H1 (cell line): ENCODE measurements at regions not wholly inside any gene's neighbourhood (a gene's known extent, or its start where the extent isn't known, plus 50 kb on each side); places are given as distances from the start of the nearest gene placed in this dataset.

Source experiments
- CTCF ChIA-PET: fragments of 300-600 bp; sonication (Branson Sonifier 250); formaldehyde crosslinking; loops from one replicate; lab custom pipeline; 2021; ENCODE audit not compliant: partially characterized antibody; lab: Charles Lee
- POLR2A ChIA-PET: fragments of 300-600 bp; sonication (Branson Sonifier 250); formaldehyde crosslinking; loops from one replicate; lab custom pipeline; 2021; ENCODE audit warnings: inconsistent platforms; ENCODE audit not compliant: partially characterized antibody; lab: Charles Lee
- DNase-seq, 2 experiments: peaks; one replicate each; pipeline versions ENCODE4 v3.0.0 to v3.0.0-alpha.2; 2010 to 2022; ENCODE audit warnings: low spot score in 2 of 2, low read depth in 1 of 2, mixed read lengths in 1 of 2
- FAIRE-seq: peaks from 2 replicates; lab custom pipeline; 2011; peaks lifted over from hg19 to GRCh38; lab: Jason Lieb, UNC
- H2AFZ ChIP-seq: 2 replicates; pipeline ENCODE4 v1.8.1; 2012; ENCODE audit warnings: low read length, inconsistent platforms
- H2AK5ac ChIP-seq: 2 replicates; pipeline ENCODE4 v1.6.1; 2013; ENCODE audit warnings: low read depth, low read length
- H2BK120ac ChIP-seq: replicated peaks from 2 replicates; pipeline ENCODE3; 2013; ENCODE audit warnings: low read depth, low read length, inconsistent platforms
- H2BK12ac ChIP-seq: 2 replicates; pipeline ENCODE4 v1.6.1; 2013; ENCODE audit warnings: low read depth, low read length
- H2BK15ac ChIP-seq: 2 replicates; pipeline ENCODE4 v1.6.1; 2013; ENCODE audit warnings: low read length
- H2BK20ac ChIP-seq: 2 replicates; pipeline ENCODE4 v1.6.1; 2013; ENCODE audit warnings: low read length
- H2BK5ac ChIP-seq: 2 replicates; pipeline ENCODE4 v1.6.1; 2013; ENCODE audit warnings: low read depth, low read length
- H3K14ac ChIP-seq: 2 replicates; pipeline ENCODE4 v1.6.1; 2013; ENCODE audit warnings: inconsistent platforms; ENCODE audit not compliant: insufficient read length
- H3K18ac ChIP-seq: 2 replicates; pipeline ENCODE4 v1.6.1; 2013; ENCODE audit warnings: low read length; ENCODE audit errors: extremely low read depth
- H3K23ac ChIP-seq: 2 replicates; pipeline ENCODE4 v1.6.1; 2013; ENCODE audit warnings: inconsistent platforms; ENCODE audit not compliant: insufficient read length
- H3K23me2 ChIP-seq: 2 replicates; pipeline ENCODE4 v1.6.1; 2013; ENCODE audit warnings: low read depth, low read length
- H3K27ac ChIP-seq: 2 replicates; pipeline ENCODE4 v1.6.1; 2011; ENCODE audit warnings: low read depth, low read length, inconsistent platforms
- H3K27me3 ChIP-seq, 4 experiments: replicated peaks in 1 of 4; 1 replicate in 1 of 4; 2 replicates in 3 of 4; pipeline versions ENCODE4 v1.6.1 to v1.8.1; 2011 to 2013; ENCODE audit warnings: low read length in 3 of 4, mild to moderate bottlenecking in 3 of 4, inconsistent platforms in 2 of 4, mixed read lengths in 2 of 4, moderate library complexity in 1 of 4; ENCODE audit not compliant: control insufficient read depth in 3 of 4, insufficient read depth in 3 of 4; ENCODE audit errors: extremely low read depth in 1 of 4
- H3K36me3 ChIP-seq, 4 experiments: 2 replicates each; pipeline versions ENCODE4 v1.6.1 to v1.8.1; 2011 to 2013; ENCODE audit warnings: mild to moderate bottlenecking in 4 of 4, low read length in 3 of 4, moderate library complexity in 2 of 4, control low read depth in 1 of 4, inconsistent platforms in 1 of 4; ENCODE audit not compliant: insufficient read depth in 4 of 4, control insufficient read depth in 2 of 4
- H3K4ac ChIP-seq: replicated peaks from 2 replicates; pipeline ENCODE3; 2013; ENCODE audit warnings: low read length, low read depth, mixed read lengths, inconsistent platforms; ENCODE audit not compliant: insufficient read length
- H3K4me1 ChIP-seq, 4 experiments: replicated peaks in 1 of 4; 1 replicate in 1 of 4; 2 replicates in 3 of 4; pipeline versions ENCODE4 v1.6.1 to v1.8.1; 2011 to 2013; ENCODE audit warnings: low read length in 3 of 4, inconsistent platforms in 2 of 4, mixed read lengths in 1 of 4; ENCODE audit not compliant: insufficient read depth in 4 of 4, control insufficient read depth in 3 of 4
- H3K4me2 ChIP-seq, 2 experiments: 2 replicates each; pipeline versions ENCODE4 v1.6.1 to v1.8.1; 2011 to 2013; ENCODE audit warnings: low read depth in 2 of 2, low read length in 2 of 2, control low read depth in 1 of 2, inconsistent platforms in 1 of 2, mild to moderate bottlenecking in 1 of 2; ENCODE audit not compliant: insufficient read depth in 1 of 2
- H3K4me3 ChIP-seq, 4 experiments: fragments of 200-600, 300-600 bp in 1 of 4; sonication (generic), shearing (Covaris generic), sonication (Bioruptor Twin) in 1 of 4; 2 replicates each; pipeline versions ENCODE4 v1.5.1 to v1.8.1; 2011 to 2016; ENCODE audit warnings: low read length in 4 of 4, low read depth in 3 of 4, control low read depth in 2 of 4, inconsistent platforms in 2 of 4, mild to moderate bottlenecking in 2 of 4, mixed read lengths in 1 of 4, moderate library complexity in 1 of 4; ENCODE audit not compliant: insufficient read depth in 2 of 4; ENCODE audit errors: extremely low read depth in 1 of 4
- H3K56ac ChIP-seq: replicated peaks from 2 replicates; pipeline ENCODE3; 2013; ENCODE audit warnings: low read depth, mild to moderate bottlenecking, mixed read lengths, low read length, inconsistent platforms; ENCODE audit not compliant: insufficient read length
- H3K79me1 ChIP-seq: 2 replicates; pipeline ENCODE4 v1.6.1; 2013; ENCODE audit warnings: low read depth, low read length, control low read depth
- H3K79me2 ChIP-seq, 2 experiments: 2 replicates each; pipeline versions ENCODE4 v1.6.1 to v1.8.1; 2012 to 2013; ENCODE audit warnings: low read length in 2 of 2, mild to moderate bottlenecking in 2 of 2, inconsistent platforms in 1 of 2; ENCODE audit not compliant: insufficient read depth in 2 of 2, control insufficient read depth in 1 of 2
- H3K9ac ChIP-seq, 4 experiments: replicated peaks in 1 of 4; 1 replicate in 1 of 4; 2 replicates in 3 of 4; pipeline versions ENCODE4 v1.6.1 to v1.8.1; 2011 to 2013; ENCODE audit warnings: low read depth in 3 of 4, low read length in 3 of 4, control low read depth in 2 of 4, mild to moderate bottlenecking in 2 of 4, moderate library complexity in 2 of 4, inconsistent platforms in 1 of 4; ENCODE audit errors: extremely low read depth in 1 of 4
- H3K9me3 ChIP-seq, 2 experiments: 2 replicates each; pipeline versions ENCODE4 v1.6.1 to v1.8.1; 2012 to 2013; ENCODE audit warnings: mild to moderate bottlenecking in 2 of 2, moderate library complexity in 2 of 2, control low read depth in 1 of 2, inconsistent platforms in 1 of 2, low read depth in 1 of 2, low read length in 1 of 2, mixed read lengths in 1 of 2; ENCODE audit not compliant: insufficient read depth in 2 of 2
- H4K20me1 ChIP-seq, 2 experiments: replicated peaks in 1 of 2; 2 replicates each; pipeline versions ENCODE3 to v1.8.1; 2011 to 2013; ENCODE audit warnings: inconsistent platforms in 2 of 2, low read length in 2 of 2, mild to moderate bottlenecking in 1 of 2; ENCODE audit not compliant: insufficient read depth in 2 of 2, control insufficient read depth in 1 of 2
- H4K5ac ChIP-seq: 2 replicates; pipeline ENCODE4 v1.6.1; 2013; ENCODE audit warnings: low read length, low read depth, mixed read lengths, inconsistent platforms; ENCODE audit not compliant: insufficient read length
- H4K8ac ChIP-seq: 2 replicates; pipeline ENCODE4 v1.8.0; 2013; ENCODE audit warnings: mild to moderate bottlenecking, moderate library complexity, low read length, inconsistent platforms; ENCODE audit not compliant: insufficient read depth; ENCODE audit errors: extremely low read depth
- H4K91ac ChIP-seq: replicated peaks from 2 replicates; pipeline ENCODE3; 2013; ENCODE audit warnings: low read length, mixed read lengths, inconsistent platforms; ENCODE audit not compliant: insufficient read length
- BCL11A ChIP-seq, 2 experiments: IDR thresholded peaks; one replicate each; pipeline ENCODE4 v1.6.1; 2011; ENCODE audit warnings: low read depth in 2 of 2, low read length in 2 of 2, mild to moderate bottlenecking in 2 of 2
- CBX8 ChIP-seq: fragments of 300-800, 300-1000 bp; sonication (generic); IDR thresholded peaks from 2 replicates; pipeline ENCODE4 v1.7.1; 2016; ENCODE audit warnings: low read depth, low read length, borderline replicate concordance
- CREB1 ChIP-seq: IDR thresholded peaks from 2 replicates; pipeline ENCODE4 v1.6.1; 2012; ENCODE audit warnings: inconsistent platforms
- CTBP2 ChIP-seq: IDR thresholded peaks from 2 replicates; pipeline ENCODE4 v1.7.0; 2011; ENCODE audit warnings: borderline replicate concordance, mild to moderate bottlenecking, moderate library complexity, mixed read lengths, low read length; ENCODE audit not compliant: insufficient read depth, insufficient read length
- EZH2 ChIP-seq: fragments of 200-600 bp; sonication (generic); IDR thresholded peaks from 2 replicates; pipeline ENCODE4 v1.7.1; 2012; ENCODE audit warnings: low read depth, mild to moderate bottlenecking, moderate library complexity, low read length, inconsistent platforms; ENCODE audit not compliant: severe bottlenecking
- HDAC2 ChIP-seq, 2 experiments: fragments of 300-600 bp in 1 of 2; sonication (generic) in 1 of 2; IDR thresholded peaks; 2 replicates each; pipeline ENCODE4 v1.6.1; 2011 to 2012; ENCODE audit warnings: low read depth in 2 of 2, low read length in 2 of 2, mild to moderate bottlenecking in 2 of 2, moderate library complexity in 2 of 2, borderline replicate concordance in 1 of 2, inconsistent platforms in 1 of 2
- JUN ChIP-seq: IDR thresholded peaks from 2 replicates; pipeline ENCODE4 v1.6.1; 2011; ENCODE audit warnings: low read depth, mild to moderate bottlenecking, improper control_type of control experiment, low read length
- NANOG ChIP-seq: IDR thresholded peaks from 2 replicates; pipeline ENCODE4 v1.6.1; 2011; ENCODE audit warnings: low read length, low read depth, mild to moderate bottlenecking, inconsistent platforms; ENCODE audit not compliant: insufficient read depth, poor library complexity, severe bottlenecking
- NRF1 ChIP-seq: IDR thresholded peaks from 2 replicates; pipeline ENCODE4 v1.6.1; 2011; ENCODE audit warnings: mild to moderate bottlenecking, low read depth, low read length, improper control_type of control experiment
- POU5F1 ChIP-seq: IDR thresholded peaks from 2 replicates; pipeline ENCODE4 v1.6.1; 2011; ENCODE audit warnings: low read depth, mild to moderate bottlenecking, low read length, moderate library complexity
- RXRA ChIP-seq: IDR thresholded peaks from 2 replicates; pipeline ENCODE4 v1.6.1; 2011; ENCODE audit warnings: low read depth, mild to moderate bottlenecking, low read length, moderate library complexity; ENCODE audit not compliant: insufficient read depth
- SIRT6 ChIP-seq: IDR thresholded peaks from one replicate; pipeline ENCODE4 v1.7.1; 2012; ENCODE audit warnings: low read length, inconsistent platforms
- SP4 ChIP-seq: IDR thresholded peaks from 2 replicates; pipeline ENCODE4 v1.6.1; 2012; ENCODE audit warnings: low read length, inconsistent platforms
- TBP ChIP-seq: IDR thresholded peaks from 2 replicates; pipeline ENCODE4 v1.6.1; 2011; ENCODE audit warnings: low read depth, low read length, improper control_type of control experiment
- TCF12 ChIP-seq: IDR thresholded peaks from 2 replicates; pipeline ENCODE4 v1.6.1; 2011; ENCODE audit warnings: low read depth, mild to moderate bottlenecking, low read length
- WGBS, 2 experiments: shearing (Covaris generic) in 1 of 2; methylation state at CpG; one replicate each; pipeline versions ENCODE4 v1.1.6 to v1.1.7; 2013 to 2015; ENCODE audit warnings: low lambda C conversion rate in 2 of 2, mixed read lengths in 2 of 2, inconsistent platforms in 1 of 2, low coverage in 1 of 2, missing lambda C conversion rate in 1 of 2; ENCODE audit not compliant: insufficient replicate concordance in 2 of 2, insufficient coverage in 1 of 2, insufficient read length in 1 of 2; ENCODE audit errors: extremely low coverage in 1 of 2, missing lambda C conversion rate in 1 of 2; 5-methylcytosine and 5-hydroxymethylcytosine counted together

GRCh38 chr4:137455647-137456321 is 76.5 kb downstream of the PCDH18 start:
- Histone ChIP-seq H3K18ac (no peak overlapping the region), H2AFZ (no peak overlapping the region), H3K27ac (no peak overlapping the region), H4K5ac (no peak overlapping the region), H4K8ac (no peak overlapping the region), H3K36me3 (no peaks in the 10 kb centered on the region), H3K4me1 (peaks cover 0 to 5% (median 3%) of the 10 kb centered on the region in 4 experiments; a peak in 2 of 7 replicates), H2BK5ac (no peak overlapping the region), H4K91ac (no peak overlapping the region), H2AK5ac (no peak overlapping the region), H4K20me1 (no peaks in the 10 kb centered on the region), H2BK15ac (no peak overlapping the region), H3K23me2 (no peaks in the 10 kb centered on the region), H3K9ac (no peak overlapping the region), H2BK20ac (no peak overlapping the region), H3K79me1 (no peaks in the 10 kb centered on the region), H3K14ac (no peak overlapping the region), H2BK12ac (no peak overlapping the region), H3K56ac (no peak overlapping the region), H3K4me3 (no peak overlapping the region), H3K27me3 (no peaks in the 10 kb centered on the region), H3K4ac (no peak overlapping the region), H3K9me3 (no peaks in the 10 kb centered on the region), H3K79me2 (no peaks in the 10 kb centered on the region), H3K4me2 (no peak overlapping the region), H3K23ac (no peak overlapping the region), H2BK120ac (no peak overlapping the region)
- no peak for TF ChIP-seq SP4
- no peak for TF ChIP-seq POU5F1
- TF ChIP-seq CREB1: no peak
- no peak for TF ChIP-seq CBX8
- TF ChIP-seq NANOG: no peak
- TF ChIP-seq RXRA: no peak
- no peak for TF ChIP-seq CTBP2
- TF ChIP-seq EZH2: no peak
- no peak for TF ChIP-seq SIRT6
- no peak for TF ChIP-seq BCL11A (IDR thresholded peaks at IDR 0.05; ENCODE audit: low read depth in 2 of 2, low read length in 2 of 2)
- no peak for TF ChIP-seq HDAC2 (IDR thresholded peaks at IDR 0.05; ENCODE audit: borderline replicate concordance in 1 of 2, low read depth in 2 of 2, low read length in 2 of 2)
- no peak for TF ChIP-seq TBP
- TF ChIP-seq JUN: no peak
- no peak for TF ChIP-seq TCF12
- no peak for TF ChIP-seq NRF1
- CTCF ChIA-PET: no interaction called here
- POLR2A ChIA-PET: no interaction called here
- DNase-seq: no peak
- 89% methylated on average over 5 of the region's 5 CpGs; no CpG with 5 or more reads in 1 of the 2 experiments for WGBS, 2 experiments
- FAIRE-seq: no peak
